ENCODE measurements at regions not wholly inside any gene's neighbourhood (a gene's known extent, or its start where the extent isn't known, plus 50 kb on each side); places are given as distances from the start of the nearest gene placed in this dataset.

DNA sequence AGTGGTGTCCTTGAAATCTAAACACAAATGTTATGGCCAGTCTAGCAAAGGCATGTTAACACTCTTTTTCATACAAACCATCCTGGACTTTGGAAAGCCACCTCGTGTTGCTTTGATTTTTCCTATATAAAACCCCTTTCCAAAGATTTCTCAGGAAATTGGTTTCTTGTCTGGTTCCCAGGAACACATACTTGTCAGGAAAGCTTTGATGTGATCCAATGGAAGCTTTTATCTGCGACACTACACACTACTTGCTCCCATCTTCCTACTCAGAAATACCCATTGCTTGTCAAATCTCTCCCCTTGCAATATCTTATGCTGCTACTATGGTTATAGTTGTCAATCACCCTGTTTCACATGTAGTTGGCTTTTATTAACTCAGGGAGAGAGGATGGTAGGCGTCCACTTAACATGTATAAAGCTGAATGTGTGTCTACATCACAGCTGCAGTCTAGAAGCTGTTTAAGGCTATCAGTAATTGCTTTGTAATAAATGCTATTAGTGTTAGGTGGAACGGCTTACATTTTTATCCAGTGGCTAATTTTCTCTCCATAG is 189.6 kb downstream of the GPAM start:
- no peak overlapping the region for H3K4me3 ChIP-seq (replicated peaks; ENCODE audit: low read depth, low read length)
- no peak for TF ChIP-seq CTCF (IDR thresholded peaks at IDR 0.05; ENCODE audit: low read depth, low read length, missing control alignments)
- no peak for DNase-seq (ENCODE audit: extremely low read depth, low read depth)

- no peak for DNase-seq (ENCODE audit: extremely low read depth, low read depth)
These were observed 187.5 kb downstream of the GPAM start for GRCh38 chr10:111996103-111996502.

GRCh38 chr10:111998728-111999127 is 184.8 kb downstream of the GPAM start:
- DNase-seq (ENCODE audit: extremely low read depth, low read depth), result no peak
- no peak for TF ChIP-seq CTCF (IDR thresholded peaks at IDR 0.05; ENCODE audit: low read depth, low read length, missing control alignments)
- no peak overlapping the region for H3K4me3 ChIP-seq (replicated peaks; ENCODE audit: low read depth, low read length)

More at GRCh38 chr10:111996103-111996502, 187.5 kb downstream of the GPAM start:
- H3K4me3 ChIP-seq (replicated peaks; ENCODE audit: low read depth, low read length), result no peak overlapping the region
- TF ChIP-seq CTCF (IDR thresholded peaks at IDR 0.05; ENCODE audit: low read depth, low read length, missing control alignments), result no peak

DNA sequence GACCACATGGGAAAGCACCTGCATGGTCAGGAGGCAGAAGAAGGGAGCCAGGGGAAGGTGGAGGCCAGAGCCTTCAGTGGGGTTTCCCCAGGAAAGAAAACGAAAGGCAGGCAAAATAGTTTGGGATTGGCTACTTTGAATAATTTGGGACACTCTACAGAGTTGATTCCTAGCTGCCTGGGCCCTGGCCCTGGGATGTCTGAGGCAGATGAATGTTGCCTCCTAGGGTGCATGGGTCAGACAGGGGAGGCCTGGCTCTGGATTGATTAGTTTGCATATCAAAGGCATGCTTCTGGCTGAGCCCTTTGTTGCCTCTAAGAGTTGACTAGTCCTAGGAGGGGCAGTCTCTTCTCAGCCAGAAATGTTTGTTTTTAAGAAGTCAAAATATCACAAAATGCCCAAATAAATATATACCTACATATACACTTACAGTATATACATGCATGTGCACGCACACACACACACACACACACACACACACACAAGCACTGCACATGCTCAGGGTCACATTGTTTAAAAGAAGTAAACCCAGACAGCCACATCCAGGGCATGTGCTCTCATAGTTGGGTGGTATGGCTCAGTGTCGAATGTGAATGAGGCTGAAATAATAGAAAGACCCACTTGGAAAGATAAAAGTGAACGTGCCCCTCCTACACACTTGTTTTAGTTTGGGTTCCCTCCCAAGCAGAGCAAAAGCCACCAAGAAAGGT is 184.2 kb downstream of the GPAM start:
- no peak overlapping the region for H3K4me3 ChIP-seq (replicated peaks; ENCODE audit: low read depth, low read length)
- DNase-seq (ENCODE audit: extremely low read depth, low read depth), result no peak
- no peak for TF ChIP-seq CTCF (IDR thresholded peaks at IDR 0.05; ENCODE audit: low read depth, low read length, missing control alignments)

DNA sequence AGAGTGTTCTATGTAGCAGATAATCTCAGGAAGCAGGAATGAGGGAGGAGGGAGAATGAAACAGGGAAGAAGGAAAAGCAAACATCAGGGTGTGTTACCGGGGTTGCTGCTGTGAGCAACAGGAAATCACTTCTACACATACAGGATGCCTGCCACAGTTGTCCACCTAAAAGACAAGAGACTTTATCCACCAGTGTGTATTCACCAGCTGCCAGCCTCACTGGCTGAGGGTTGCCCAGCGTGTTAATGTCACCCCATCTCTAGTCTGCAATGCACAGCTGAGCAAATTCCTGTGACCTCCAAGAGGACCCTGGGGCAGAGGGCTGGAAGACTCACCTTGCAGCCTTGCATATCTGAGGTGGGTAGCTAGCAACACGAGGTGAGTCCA is 183.7 kb downstream of the GPAM start:
- DNase-seq (ENCODE audit: extremely low read depth, low read depth), result no peak
- H3K4me3 ChIP-seq (replicated peaks; ENCODE audit: low read depth, low read length), result no peak overlapping the region
- TF ChIP-seq CTCF (IDR thresholded peaks at IDR 0.05; ENCODE audit: low read depth, low read length, missing control alignments), result no peak

DNA sequence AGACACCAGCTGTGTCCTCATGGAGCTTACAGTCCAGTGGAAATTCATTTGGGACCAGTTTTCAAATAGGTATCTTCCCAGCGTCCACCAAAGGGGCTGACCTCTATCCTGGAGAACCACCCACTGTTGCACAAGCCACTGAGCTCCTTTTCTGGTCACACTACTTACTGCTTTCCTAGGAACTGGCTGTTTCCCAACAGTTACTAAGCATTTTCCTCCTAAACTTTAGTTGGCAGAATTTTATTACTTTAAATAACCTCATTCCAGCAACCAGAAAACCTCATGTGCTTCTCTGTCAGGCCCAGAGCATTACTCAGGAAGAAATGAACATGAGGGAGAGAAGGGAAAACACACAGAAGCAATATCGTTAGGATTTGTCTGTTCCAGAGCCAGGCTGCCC is 183.1 kb downstream of the GPAM start:
- no peak for TF ChIP-seq CTCF (IDR thresholded peaks at IDR 0.05; ENCODE audit: low read depth, low read length, missing control alignments)
- DNase-seq (ENCODE audit: extremely low read depth, low read depth), result no peak

More for the DNA sequence above, 183.1 kb downstream of the GPAM start:
- H3K4me3 ChIP-seq (replicated peaks; ENCODE audit: low read depth, low read length), result no peak overlapping the region
